ENCODE measurements at regions not wholly inside any gene's neighbourhood (a gene's known extent, or its start where the extent isn't known, plus 50 kb on each side); places are given as distances from the start of the nearest gene placed in this dataset.

GRCh38 chr1:101108111-101108500, 82.5 kb upstream of the DPH5 start:
- Histone ChIP-seq H3K9me3 (ENCODE audit: control insufficient read depth in 4 of 4, insufficient read depth in 3 of 4, low read length in 3 of 4) (no peaks in the 10 kb centered on the region), H3K4me1 (ENCODE audit: control insufficient read depth in 5 of 5, insufficient read depth in 5 of 5, low read length in 5 of 5) (peaks cover 0 to 46% (median 11%) of the 10 kb centered on the region in 5 donors), H3K27me3 (ENCODE audit: control insufficient read depth in 3 of 3, insufficient read depth in 3 of 3, low read length in 2 of 3) (no peaks in the 10 kb centered on the region), H3K9ac (ENCODE audit: insufficient read depth in 1 of 2, low read length in 2 of 2) (no peak overlapping the region), H3K4me3 (no peak overlapping the region), H3K27ac (ENCODE audit: low read depth in 1 of 2, low read length in 1 of 2) (no peak overlapping the region), H3K36me3 (ENCODE audit: control insufficient read depth in 4 of 4, insufficient read depth in 4 of 4, low read length in 4 of 4) (no peaks in the 10 kb centered on the region)
- no peak for TF ChIP-seq CTCF (IDR thresholded peaks at IDR 0.05; ENCODE audit: control extremely low read depth, extremely low read depth)
- no peak for ATAC-seq (ENCODE audit: insufficient read depth, low FRiP score)
- 91 to 100% methylated on average over 3 of the region's 3 CpGs for WGBS, 2 donors
- no peak for DNase-seq

- ATAC-seq (ENCODE audit: insufficient read depth, low FRiP score): no peak
- no peaks in the 10 kb centered on the region for H3K27me3 ChIP-seq (ENCODE audit: control insufficient read depth in 3 of 3, insufficient read depth in 3 of 3, low read length in 2 of 3)
- H3K4me1 ChIP-seq (ENCODE audit: control insufficient read depth in 5 of 5, insufficient read depth in 5 of 5, low read length in 5 of 5): peaks cover 0 to 51% (median 11%) of the 10 kb centered on the region in 5 donors
- no peak for TF ChIP-seq CTCF (IDR thresholded peaks at IDR 0.05; ENCODE audit: control extremely low read depth, extremely low read depth)
- no peak for DNase-seq
- 46 to 66% methylated on average over 2 of the region's 2 CpGs for WGBS, 2 donors
- H3K9ac ChIP-seq (ENCODE audit: insufficient read depth in 1 of 2, low read length in 2 of 2): no peak overlapping the region
- no peaks in the 10 kb centered on the region for H3K36me3 ChIP-seq (ENCODE audit: control insufficient read depth in 4 of 4, insufficient read depth in 4 of 4, low read length in 4 of 4)
- no peak overlapping the region for H3K4me3 ChIP-seq
- H3K27ac ChIP-seq (ENCODE audit: low read depth in 1 of 2, low read length in 1 of 2): no peak overlapping the region
- H3K9me3 ChIP-seq (ENCODE audit: control insufficient read depth in 4 of 4, insufficient read depth in 3 of 4, low read length in 3 of 4): no peaks in the 10 kb centered on the region
These were observed 82.0 kb upstream of the DPH5 start for GRCh38 chr1:101107496-101108110.

GRCh38 chr1:101105877-101106276, 80.3 kb upstream of the DPH5 start:
- H3K4me3 ChIP-seq: no peak overlapping the region
- peaks cover 0 to 57% (median 11%) of the 10 kb centered on the region in 5 donors for H3K4me1 ChIP-seq (ENCODE audit: control insufficient read depth in 5 of 5, insufficient read depth in 5 of 5, low read length in 5 of 5)
- no peaks in the 10 kb centered on the region for H3K9me3 ChIP-seq (ENCODE audit: control insufficient read depth in 4 of 4, insufficient read depth in 3 of 4, low read length in 3 of 4)
- no peak overlapping the region for H3K9ac ChIP-seq (ENCODE audit: insufficient read depth in 1 of 2, low read length in 2 of 2)
- no peak overlapping the region for H3K27ac ChIP-seq (ENCODE audit: low read depth in 1 of 2, low read length in 1 of 2)
- H3K36me3 ChIP-seq (ENCODE audit: control insufficient read depth in 4 of 4, insufficient read depth in 4 of 4, low read length in 4 of 4): no peaks in the 10 kb centered on the region
- 70 to 90% methylated on average over 2 of the region's 2 CpGs for WGBS, 2 donors
- DNase-seq: peak; percentile 51 to 96 (median 94)
- no peaks in the 10 kb centered on the region for H3K27me3 ChIP-seq (ENCODE audit: control insufficient read depth in 3 of 3, insufficient read depth in 3 of 3, low read length in 2 of 3)
- TF ChIP-seq CTCF (IDR thresholded peaks at IDR 0.05; ENCODE audit: control extremely low read depth, extremely low read depth): no peak
- ATAC-seq (ENCODE audit: insufficient read depth, low FRiP score): no peak

Measured in lung (tissue), 11 donors.